ENCODE measurements at regions not wholly inside any gene's neighbourhood (a gene's known extent, or its start where the extent isn't known, plus 50 kb on each side); places are given as distances from the start of the nearest gene placed in this dataset.

DNA sequence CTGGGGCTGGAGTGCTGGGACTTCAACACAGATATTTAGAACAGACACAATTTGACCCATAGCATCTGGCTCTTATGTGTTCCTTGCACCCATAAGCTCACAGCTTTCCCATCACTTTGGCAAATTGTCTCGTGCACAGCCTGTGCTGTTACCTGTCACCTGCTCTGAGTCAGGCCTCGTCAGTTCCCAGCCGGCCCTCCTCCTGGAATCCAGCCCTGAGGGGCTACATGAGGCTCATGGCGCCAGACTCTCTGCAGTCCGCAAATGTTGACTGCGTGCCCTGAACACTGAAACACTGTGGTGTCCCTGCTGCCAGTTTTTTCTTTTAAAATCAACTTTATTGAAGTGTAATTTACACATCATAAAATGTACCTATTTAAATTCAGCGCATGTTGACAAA, 65.4 kb upstream of the BZW1 start:
- H3K27ac Mint-ChIP-seq: no peak overlapping the region
- H3K27me3 Mint-ChIP-seq: peaks cover 3% of the 10 kb centered on the region
- H3K9me3 Mint-ChIP-seq (ENCODE audit: low read depth): no peaks in the 10 kb centered on the region
- TF ChIP-seq, protein P1, sequence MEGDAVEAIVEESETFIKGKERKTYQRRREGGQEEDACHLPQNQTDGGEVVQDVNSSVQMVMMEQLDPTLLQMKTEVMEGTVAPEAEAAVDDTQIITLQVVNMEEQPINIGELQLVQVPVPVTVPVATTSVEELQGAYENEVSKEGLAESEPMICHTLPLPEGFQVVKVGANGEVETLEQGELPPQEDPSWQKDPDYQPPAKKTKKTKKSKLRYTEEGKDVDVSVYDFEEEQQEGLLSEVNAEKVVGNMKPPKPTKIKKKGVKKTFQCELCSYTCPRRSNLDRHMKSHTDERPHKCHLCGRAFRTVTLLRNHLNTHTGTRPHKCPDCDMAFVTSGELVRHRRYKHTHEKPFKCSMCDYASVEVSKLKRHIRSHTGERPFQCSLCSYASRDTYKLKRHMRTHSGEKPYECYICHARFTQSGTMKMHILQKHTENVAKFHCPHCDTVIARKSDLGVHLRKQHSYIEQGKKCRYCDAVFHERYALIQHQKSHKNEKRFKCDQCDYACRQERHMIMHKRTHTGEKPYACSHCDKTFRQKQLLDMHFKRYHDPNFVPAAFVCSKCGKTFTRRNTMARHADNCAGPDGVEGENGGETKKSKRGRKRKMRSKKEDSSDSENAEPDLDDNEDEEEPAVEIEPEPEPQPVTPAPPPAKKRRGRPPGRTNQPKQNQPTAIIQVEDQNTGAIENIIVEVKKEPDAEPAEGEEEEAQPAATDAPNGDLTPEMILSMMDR (IDR thresholded peaks at IDR 0.05; ENCODE audit: unreplicated experiment): no peak
- peaks cover 27% of the 10 kb centered on the region for H3K4me1 Mint-ChIP-seq (ENCODE audit: low read depth)
- no peak overlapping the region for H3K4me3 Mint-ChIP-seq (ENCODE audit: low read depth)
- no peak for DNase-seq (ENCODE audit: low spot score, unreplicated experiment)
- no peaks in the 10 kb centered on the region for H3K36me3 Mint-ChIP-seq (ENCODE audit: insufficient read depth)

DNA sequence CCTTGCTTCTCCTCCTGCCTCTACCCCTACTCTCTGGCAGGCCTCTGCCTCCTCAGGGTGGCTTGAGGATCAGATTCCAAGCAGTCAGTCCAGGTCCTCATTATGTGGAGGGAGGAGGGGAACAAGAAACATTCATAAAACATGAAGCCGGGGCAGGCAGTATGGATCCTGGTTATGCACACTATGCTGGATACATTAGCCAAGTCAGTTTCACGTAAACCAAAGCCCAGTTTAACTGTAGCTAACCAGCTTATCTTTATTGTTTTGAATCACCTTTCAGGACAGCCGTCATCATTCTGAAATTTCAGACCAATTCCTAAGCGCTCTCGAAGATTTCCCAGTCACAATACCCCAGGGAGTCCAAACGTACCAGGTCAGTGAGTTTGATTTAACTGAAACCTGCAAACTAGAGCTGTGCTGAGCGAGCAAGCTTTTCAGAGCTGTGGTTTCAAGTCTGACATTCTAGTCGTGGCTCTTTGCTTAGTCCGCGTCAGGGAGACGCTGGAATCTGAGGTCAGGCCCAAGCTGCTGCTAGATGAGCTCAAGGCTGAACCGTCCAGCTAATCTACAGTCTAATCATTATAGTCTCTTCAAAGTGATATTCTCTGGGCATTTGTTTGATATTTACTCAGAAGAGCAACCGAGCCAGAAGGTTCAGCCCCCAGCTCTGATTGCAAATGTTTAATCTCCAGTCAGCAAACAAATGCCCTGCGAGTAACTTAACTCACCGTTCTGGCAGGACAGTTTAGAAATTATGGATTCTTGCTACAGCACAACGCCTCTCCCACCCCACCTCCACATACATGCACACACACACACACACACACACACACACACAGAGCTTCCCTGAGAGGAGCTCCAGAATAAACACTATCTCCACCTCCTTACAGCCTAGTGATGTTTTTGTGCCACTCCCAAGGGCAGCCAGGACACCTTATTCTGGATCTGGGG, 63.8 kb upstream of the BZW1 start:
- Mint-ChIP-seq H3K27me3 (peaks cover 6% of the 10 kb centered on the region), H3K4me1 (ENCODE audit: low read depth) (peaks cover 16% of the 10 kb centered on the region), H3K9me3 (ENCODE audit: low read depth) (no peaks in the 10 kb centered on the region), H3K27ac (peak overlapping the region; percentile 55), H3K36me3 (ENCODE audit: insufficient read depth) (no peaks in the 10 kb centered on the region), H3K4me3 (ENCODE audit: low read depth) (no peak overlapping the region)
- TF ChIP-seq, protein P1 (IDR thresholded peaks at IDR 0.05; ENCODE audit: unreplicated experiment): no peak
- DNase-seq (ENCODE audit: low spot score, unreplicated experiment): no peak

DNA sequence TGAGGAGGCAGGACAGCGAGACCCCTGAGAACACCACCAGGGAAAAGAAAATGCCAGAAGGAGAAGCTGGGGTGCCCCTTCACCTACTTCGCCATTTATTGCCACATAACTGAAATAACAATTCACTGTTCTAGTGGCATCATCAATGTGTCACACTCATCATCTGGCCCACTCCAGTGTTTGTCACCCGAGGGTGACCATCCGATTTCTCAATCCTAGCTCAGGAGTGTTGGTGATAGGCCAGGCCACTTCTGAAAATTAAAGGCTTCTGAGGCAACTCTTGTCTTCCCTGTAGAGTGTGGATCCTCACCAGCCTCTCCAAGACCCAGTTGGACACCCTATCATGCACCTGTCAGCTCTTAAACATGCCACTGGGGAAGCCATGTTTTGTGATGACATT, 62.9 kb upstream of the BZW1 start:
- TF ChIP-seq, protein P1 (IDR thresholded peaks at IDR 0.05; ENCODE audit: unreplicated experiment): no peak
- no peak for DNase-seq (ENCODE audit: low spot score, unreplicated experiment)
- Mint-ChIP-seq H3K4me3 (ENCODE audit: low read depth) (no peak overlapping the region), H3K9me3 (ENCODE audit: low read depth) (no peaks in the 10 kb centered on the region), H3K4me1 (ENCODE audit: low read depth) (peaks cover 16% of the 10 kb centered on the region), H3K27me3 (peaks cover 9% of the 10 kb centered on the region), H3K27ac (peak overlapping the region; percentile 57), H3K36me3 (ENCODE audit: insufficient read depth) (no peaks in the 10 kb centered on the region)

DNA sequence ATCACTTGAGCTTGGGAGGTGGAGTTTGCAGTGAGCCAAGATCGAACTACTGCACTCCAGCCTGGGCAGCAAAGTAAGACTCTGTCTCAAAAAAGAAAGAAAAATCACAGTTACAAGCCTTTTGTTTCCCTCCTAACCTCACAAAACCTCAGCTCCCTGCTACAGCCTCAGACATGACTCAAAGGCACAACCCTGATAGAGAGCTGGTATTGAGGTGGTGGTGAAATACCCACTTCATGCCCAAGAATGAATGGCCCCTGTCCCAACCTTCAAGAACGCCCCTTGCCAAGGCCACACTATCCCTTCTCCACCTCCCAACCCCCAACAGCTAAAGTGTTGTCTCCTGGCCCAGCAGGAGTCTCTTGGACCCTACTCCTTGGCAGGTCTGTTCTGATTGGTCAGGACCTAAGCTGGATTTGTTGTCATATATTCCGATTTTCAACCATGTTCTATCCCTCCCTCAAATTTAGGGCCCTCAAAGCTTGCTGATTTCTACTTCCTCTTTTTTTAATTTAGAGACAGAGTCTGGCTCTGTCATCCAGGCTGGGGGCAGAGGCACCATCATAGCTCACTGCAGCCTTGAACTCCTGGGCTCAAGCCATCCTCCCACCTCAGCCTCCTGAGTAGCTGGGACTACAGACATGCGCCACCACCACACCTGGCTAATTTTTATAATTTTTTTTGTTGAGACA, 61.9 kb upstream of the BZW1 start:
- H3K4me1 Mint-ChIP-seq (ENCODE audit: low read depth): peaks cover 16% of the 10 kb centered on the region
- TF ChIP-seq, protein P1 (IDR thresholded peaks at IDR 0.05; ENCODE audit: unreplicated experiment): no peak
- H3K4me3 Mint-ChIP-seq (ENCODE audit: low read depth): no peak overlapping the region
- no peak for DNase-seq (ENCODE audit: low spot score, unreplicated experiment)
- peak overlapping the region; percentile 63 for H3K27ac Mint-ChIP-seq
- H3K27me3 Mint-ChIP-seq: peaks cover 14% of the 10 kb centered on the region
- no peaks in the 10 kb centered on the region for H3K9me3 Mint-ChIP-seq (ENCODE audit: low read depth)
- no peaks in the 10 kb centered on the region for H3K36me3 Mint-ChIP-seq (ENCODE audit: insufficient read depth)

DNA sequence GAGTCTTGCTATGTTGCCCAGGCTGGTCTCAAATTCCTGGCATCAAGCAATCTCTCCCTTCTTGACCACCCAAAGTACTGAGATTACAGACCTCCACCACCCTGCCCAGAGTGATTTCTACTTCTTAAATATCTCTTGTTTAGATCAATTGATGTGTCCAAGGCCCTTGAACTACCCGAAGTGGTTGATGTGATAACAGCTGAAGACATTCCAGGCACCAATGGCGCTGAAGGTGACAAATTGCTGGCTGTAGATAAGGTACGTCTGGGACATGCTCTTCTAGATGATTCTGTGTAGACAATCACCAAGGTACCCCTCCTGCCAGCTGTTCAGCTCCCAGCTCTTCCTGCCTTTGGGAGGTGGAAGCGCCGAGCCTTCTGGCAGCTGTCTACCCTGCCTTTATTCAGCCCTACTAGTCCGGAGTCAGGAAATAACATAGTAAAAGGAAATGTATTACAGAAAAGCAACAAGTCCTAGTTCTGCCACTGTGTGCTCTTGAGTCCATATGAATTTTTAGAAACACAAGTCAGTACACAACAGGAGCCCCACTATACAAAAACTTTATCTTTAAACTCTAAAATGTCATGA, 61.3 kb upstream of the BZW1 start:
- H3K9me3 Mint-ChIP-seq (ENCODE audit: low read depth): no peaks in the 10 kb centered on the region

More for the DNA sequence above, 61.3 kb upstream of the BZW1 start:
- Mint-ChIP-seq H3K4me1 (ENCODE audit: low read depth) (peaks cover 16% of the 10 kb centered on the region), H3K27ac (no peak overlapping the region), H3K36me3 (ENCODE audit: insufficient read depth) (no peaks in the 10 kb centered on the region), H3K4me3 (ENCODE audit: low read depth) (no peak overlapping the region), H3K27me3 (peaks cover 16% of the 10 kb centered on the region)
- TF ChIP-seq, protein P1 (IDR thresholded peaks at IDR 0.05; ENCODE audit: unreplicated experiment): no peak
- no peak for DNase-seq (ENCODE audit: low spot score, unreplicated experiment)

All from progenitor cell of endocrine pancreas (in vitro differentiated cells).